Hepatocyte (in vitro differentiated cells): ENCODE measurements at regions not wholly inside any gene's neighbourhood (a gene's known extent, or its start where the extent isn't known, plus 50 kb on each side); places are given as distances from the start of the nearest gene placed in this dataset.

ENCODE experiments used
- EZH2 ChIP-seq: fragments of 200-600 bp; sonication (generic); IDR thresholded peaks from 2 replicates; pipeline ENCODE4 v1.6.1; 2016; ENCODE audit warnings: antibody characterized with exemption, mild to moderate bottlenecking, borderline replicate concordance
- TF ChIP-seq, protein P1 (sequence below): fragments of 200-600 bp; sonication (generic); IDR thresholded peaks from 2 replicates; pipeline ENCODE4 v1.5.1; 2016; ENCODE audit warnings: antibody characterized with exemption, mild to moderate bottlenecking; ENCODE audit not compliant: poor library complexity

DNA sequence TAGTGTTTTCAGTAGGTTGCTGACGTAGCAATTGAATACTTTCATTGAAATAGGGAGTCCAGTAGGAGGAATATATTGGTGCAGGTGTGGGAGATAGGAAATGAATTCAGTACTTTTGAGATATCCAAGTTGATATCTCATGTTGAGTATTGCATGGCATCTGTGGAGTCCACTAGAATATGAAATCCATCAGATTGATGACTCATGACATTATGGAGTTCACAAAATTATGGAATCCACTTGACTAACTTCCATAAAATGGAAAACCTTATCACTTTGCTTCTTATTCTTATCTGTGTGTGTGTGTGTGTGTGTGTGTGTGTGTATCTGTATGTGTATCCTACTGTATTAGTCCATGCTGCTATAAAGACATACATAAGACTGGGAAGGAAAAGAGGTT, 513.5 kb upstream of the ZEB2 start:
- TF ChIP-seq, protein P1, sequence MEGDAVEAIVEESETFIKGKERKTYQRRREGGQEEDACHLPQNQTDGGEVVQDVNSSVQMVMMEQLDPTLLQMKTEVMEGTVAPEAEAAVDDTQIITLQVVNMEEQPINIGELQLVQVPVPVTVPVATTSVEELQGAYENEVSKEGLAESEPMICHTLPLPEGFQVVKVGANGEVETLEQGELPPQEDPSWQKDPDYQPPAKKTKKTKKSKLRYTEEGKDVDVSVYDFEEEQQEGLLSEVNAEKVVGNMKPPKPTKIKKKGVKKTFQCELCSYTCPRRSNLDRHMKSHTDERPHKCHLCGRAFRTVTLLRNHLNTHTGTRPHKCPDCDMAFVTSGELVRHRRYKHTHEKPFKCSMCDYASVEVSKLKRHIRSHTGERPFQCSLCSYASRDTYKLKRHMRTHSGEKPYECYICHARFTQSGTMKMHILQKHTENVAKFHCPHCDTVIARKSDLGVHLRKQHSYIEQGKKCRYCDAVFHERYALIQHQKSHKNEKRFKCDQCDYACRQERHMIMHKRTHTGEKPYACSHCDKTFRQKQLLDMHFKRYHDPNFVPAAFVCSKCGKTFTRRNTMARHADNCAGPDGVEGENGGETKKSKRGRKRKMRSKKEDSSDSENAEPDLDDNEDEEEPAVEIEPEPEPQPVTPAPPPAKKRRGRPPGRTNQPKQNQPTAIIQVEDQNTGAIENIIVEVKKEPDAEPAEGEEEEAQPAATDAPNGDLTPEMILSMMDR = no peak
- no peak for TF ChIP-seq EZH2
